ENCODE measurements at regions not wholly inside any gene's neighbourhood (a gene's known extent, or its start where the extent isn't known, plus 50 kb on each side); places are given as distances from the start of the nearest gene placed in this dataset.

DNA sequence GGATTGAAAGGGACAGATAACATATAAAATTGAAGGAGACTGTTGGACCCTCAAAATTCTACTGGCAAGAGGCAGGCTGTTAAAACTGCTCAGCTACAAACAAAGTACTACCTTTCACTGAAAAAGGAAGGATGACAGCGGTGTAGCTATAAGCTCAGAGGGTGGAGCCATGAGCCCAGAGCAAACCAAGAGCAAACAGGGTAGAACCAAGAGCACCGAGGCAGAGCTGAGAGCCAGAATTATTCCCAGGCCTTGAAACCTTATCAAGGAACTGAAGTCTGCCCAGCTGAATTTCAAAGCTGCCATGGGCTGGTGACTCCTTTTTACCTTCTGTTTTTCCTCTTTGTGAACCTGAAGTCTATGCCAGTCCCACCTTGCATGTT lies 74.7 kb upstream of the SLC4A11 start:
- H3K4me3 ChIP-seq (ENCODE audit: low read length) = no peak overlapping the region
- no peak for DNase-seq (ENCODE audit: low read depth, low spot score)

DNA sequence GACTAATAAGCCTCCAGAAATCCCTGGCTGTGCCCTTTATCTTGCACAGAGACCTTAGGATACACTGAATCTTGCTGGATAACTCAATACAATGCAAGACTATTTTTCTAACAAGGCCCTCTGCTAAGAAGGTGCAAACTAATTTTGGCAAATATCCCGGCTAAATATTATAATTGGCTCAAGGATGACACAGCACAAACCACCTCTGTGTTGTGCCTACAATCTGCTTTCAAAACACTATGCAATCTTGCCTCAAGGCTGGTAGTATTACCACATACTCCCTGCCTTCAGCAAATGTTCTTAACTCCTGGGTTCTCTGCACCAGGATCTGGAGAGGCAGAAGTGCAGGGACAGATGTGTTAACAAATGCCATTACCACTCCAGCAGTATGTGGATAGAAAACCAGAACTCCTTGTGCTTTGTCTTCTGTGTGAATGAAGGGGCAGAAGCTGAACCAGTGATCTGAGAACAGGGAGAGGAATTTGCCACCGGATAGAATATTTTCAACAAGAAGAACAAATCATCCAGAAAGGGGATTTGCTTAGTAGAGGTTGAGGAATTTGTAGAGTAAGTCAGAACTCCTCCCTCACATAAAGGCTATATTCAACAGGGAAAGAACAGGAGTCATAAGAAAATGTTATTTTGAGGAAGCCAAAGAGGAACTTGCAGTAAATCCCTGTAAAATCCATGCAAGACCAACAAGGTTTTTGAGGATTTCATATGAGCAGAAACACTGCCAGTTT lies 74.1 kb upstream of the SLC4A11 start:
- DNase-seq (ENCODE audit: low read depth, low spot score) = no peak
- H3K4me3 ChIP-seq (ENCODE audit: low read length) = no peak overlapping the region

DNA sequence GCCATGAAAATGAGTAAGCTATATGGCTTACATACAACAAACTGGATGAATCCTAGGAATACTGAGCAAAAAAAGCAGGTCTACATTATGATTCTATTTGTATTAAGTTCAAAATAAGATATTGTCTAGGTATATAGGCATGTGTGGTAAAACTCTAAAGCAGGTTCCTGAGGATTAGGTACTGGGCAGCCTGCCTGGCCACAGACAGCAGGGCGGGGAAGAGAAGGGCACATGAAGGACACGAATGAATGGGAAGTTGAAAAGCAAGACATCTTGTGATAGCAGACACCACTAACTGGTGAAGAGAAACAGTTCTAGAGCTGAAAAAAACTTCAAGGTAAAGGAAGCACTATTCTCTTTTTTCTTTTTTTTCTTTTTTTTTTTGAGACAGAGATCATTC lies 72.6 kb upstream of the SLC4A11 start:
- H3K4me3 ChIP-seq (ENCODE audit: low read length) = no peak overlapping the region
- no peak for DNase-seq (ENCODE audit: low read depth, low spot score)

DNA sequence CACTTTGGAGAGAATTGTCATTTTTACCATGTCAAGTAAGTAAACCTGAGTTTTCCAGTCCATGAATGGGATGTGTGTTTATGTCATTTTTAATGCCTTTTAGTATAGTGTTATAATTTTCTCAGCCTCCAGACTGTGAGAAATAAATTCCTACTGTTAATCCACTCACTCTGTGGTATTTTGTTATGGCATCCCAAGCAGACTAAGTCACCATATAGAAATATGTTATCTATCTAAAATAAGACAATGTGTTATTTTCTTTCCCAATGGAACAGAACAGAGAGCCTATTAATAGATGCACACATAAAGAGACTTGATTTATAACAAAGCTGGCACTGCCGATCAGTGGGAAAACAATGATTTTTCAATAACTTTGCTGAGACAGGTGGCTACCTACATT lies 70.2 kb upstream of the SLC4A11 start:
- no peak overlapping the region for H3K4me3 ChIP-seq (ENCODE audit: low read length)
- no peak for DNase-seq (ENCODE audit: low read depth, low spot score)

DNA sequence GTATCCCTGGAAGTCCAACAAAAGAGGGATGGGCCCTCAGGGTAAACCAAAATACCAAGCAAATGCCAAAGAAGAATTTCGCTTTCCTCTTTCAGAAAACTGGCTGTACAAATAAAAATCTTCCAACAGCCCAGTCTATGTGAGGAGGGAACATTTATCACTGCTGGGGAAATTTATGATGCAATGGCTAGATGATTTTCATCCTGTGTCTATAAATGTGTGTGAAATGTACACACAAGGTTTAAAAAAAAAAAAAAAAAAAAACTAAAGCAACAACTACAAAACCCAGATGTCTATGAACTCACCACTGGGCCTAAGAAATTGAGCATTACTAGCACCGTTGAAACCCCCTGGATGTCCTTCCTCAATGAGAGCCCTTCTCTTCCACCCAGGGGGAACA lies 68.7 kb upstream of the SLC4A11 start:
- no peak for DNase-seq (ENCODE audit: low read depth, low spot score)
- H3K4me3 ChIP-seq (ENCODE audit: low read length) = no peak overlapping the region

DNA sequence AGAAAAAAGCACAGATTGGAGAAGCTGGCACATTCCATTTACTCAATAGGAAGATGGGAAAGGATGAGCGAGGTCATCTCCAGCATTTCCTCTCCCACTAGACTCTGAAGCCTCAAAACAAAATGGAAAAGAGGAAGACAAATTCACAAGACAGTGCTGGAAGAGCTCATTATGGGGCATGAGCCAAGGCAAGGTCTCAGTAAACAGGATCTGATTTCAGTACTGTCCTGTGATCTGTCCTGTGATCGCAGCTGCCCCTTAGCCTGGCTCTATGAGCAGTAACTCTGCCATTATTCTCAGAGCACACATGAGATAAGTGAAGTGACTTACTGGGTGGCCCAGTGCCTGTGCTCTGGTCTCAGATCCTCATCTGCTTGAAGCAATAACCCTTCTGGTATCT lies 68.1 kb upstream of the SLC4A11 start:
- H3K4me3 ChIP-seq (ENCODE audit: low read length) = no peak overlapping the region
- DNase-seq (ENCODE audit: low read depth, low spot score) = no peak

DNA sequence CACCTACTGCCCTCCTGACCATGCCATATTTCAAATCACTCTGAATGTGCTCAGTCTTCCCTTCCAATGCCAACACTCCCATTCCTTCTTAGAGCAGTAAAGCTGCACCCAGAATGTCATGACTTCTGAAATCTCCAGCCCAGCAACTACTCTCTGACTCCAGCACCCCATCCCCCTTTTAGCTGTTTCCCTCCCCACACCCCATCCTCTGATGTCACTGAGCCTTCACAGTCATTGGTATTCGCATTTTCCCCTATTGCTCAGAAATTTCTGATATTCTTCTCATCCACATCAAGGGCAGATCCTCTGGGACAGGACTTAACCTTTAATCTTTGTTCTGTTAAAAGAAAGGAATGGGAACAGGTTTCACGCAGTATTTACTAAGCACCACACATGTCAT lies 67.1 kb upstream of the SLC4A11 start:
- no peak for DNase-seq (ENCODE audit: low read depth, low spot score)
- no peak overlapping the region for H3K4me3 ChIP-seq (ENCODE audit: low read length)

DNA sequence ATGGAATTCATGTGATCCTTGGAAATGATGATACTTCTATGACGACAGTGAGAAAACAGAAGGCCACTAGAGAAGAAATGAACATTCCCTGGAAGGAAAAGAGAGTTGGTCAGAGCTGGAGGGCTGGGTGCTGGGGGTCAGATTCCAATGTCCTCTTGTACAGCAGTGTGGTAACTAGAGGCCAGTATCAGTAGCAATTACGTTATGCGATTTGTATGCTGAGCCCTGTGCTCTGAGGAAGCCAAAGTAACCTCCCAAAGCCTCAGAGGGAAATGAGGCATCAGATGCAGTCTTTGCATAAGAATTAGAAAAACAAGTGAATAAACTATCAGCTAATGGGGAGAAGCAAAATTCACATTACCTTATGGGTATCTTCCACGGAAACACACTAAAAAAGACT lies 65.5 kb upstream of the SLC4A11 start:
- DNase-seq (ENCODE audit: low read depth, low spot score) = no peak
- H3K4me3 ChIP-seq (ENCODE audit: low read length) = no peak overlapping the region

DNA sequence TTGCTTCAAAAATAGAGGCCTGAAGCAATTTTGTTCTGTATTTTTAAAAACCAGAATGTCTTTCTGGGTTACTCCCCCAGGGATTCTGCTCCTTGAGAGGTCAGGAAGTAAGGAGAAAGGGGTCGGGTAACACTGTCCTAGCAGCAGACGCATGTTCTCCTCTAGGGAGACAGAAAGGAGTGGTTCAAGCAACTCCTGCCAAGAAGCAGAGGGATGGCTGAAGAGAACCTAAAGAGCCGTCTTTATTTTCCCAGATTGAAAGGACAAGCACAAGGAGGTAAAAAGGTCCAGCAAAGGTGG lies 58.0 kb upstream of the SLC4A11 start:
- DNase-seq (ENCODE audit: low read depth, low spot score) = no peak
- no peak overlapping the region for H3K4me3 ChIP-seq (ENCODE audit: low read length)

DNA sequence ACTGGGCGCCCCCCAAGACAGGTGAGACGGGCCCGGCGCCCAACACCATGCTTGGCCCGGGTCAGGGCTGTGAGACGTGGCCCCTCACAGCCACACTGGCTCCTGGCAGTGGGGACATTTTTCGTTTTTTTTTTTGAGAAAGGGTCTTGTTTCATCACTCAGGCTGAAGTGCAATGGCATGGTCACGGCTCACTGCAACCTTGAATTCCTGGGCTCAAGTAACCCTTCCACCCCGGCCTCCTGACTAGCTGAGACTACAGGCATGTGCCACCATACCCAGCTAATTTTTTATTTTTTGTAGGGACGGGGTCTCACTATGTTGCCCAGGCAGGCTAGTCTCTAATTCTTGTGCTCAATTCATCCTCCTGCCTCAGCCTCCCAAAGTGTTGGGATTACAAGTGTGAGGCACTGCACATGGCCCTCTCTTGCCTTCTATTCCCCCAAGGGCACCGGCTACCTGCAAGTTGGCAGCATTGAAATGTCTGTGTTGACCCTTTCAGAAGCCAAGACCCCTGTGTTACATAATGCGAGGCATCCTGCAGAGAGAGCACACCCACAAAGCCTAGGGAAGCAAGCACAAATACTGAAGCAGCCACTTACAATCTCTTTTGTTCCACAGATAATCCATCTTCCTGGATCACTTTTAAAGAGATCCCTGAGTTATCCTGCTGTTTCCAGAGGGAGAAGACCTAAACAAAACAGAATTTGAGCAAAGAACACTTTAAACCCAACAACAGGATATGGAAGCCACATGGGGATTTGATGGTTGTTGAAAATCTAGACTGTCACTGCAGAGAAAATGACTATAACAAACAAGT lies 57.5 kb upstream of the SLC4A11 start:
- no peak overlapping the region for H3K4me3 ChIP-seq (ENCODE audit: low read length)
- DNase-seq (ENCODE audit: low read depth, low spot score) = no peak

Measured in Jurkat, Clone E6-1 (cell line).